Spleen (tissue), 11 donors: ENCODE measurements at regions not wholly inside any gene's neighbourhood (a gene's known extent, or its start where the extent isn't known, plus 50 kb on each side); places are given as distances from the start of the nearest gene placed in this dataset.

Experiments
- DNase-seq: peaks from one replicate; pipeline ENCODE4 v3.0.0-alpha.2; 2020
- H3K27ac ChIP-seq, 8 donors: fragments of 200-600 bp; sonication (generic) in 7 of 8; 1 replicate in 4 of 8; 2 replicates in 4 of 8; pipeline versions ENCODE4 v1.5.0 to v1.8.0; 2016 to 2021; ENCODE audit warnings: inconsistent platforms in 4 of 8, mild to moderate bottlenecking in 4 of 8, moderate library complexity in 1 of 8
- H3K27me3 ChIP-seq, 7 donors: fragments of 200-600 bp; sonication (generic) in 6 of 7; replicated peaks in 1 of 7; 1 replicate in 4 of 7; 2 replicates in 3 of 7; pipeline versions ENCODE4 v1.5.0 to v1.8.0; 2016 to 2021; ENCODE audit warnings: inconsistent platforms in 3 of 7, mild to moderate bottlenecking in 1 of 7
- H3K36me3 ChIP-seq, 6 donors: fragments of 200-600 bp; sonication (generic) in 5 of 6; 1 replicate in 4 of 6; 2 replicates in 2 of 6; pipeline versions ENCODE4 v1.5.0 to v1.8.0; 2016 to 2021; ENCODE audit warnings: inconsistent platforms in 2 of 6
- H3K4me1 ChIP-seq, 6 donors: fragments of 200-600 bp; sonication (generic) in 5 of 6; 1 replicate in 3 of 6; 2 replicates in 3 of 6; pipeline versions ENCODE4 v1.5.0 to v1.8.0; 2016 to 2021; ENCODE audit warnings: inconsistent platforms in 3 of 6
- H3K4me3 ChIP-seq, 8 donors: fragments of 200-600 bp; sonication (generic) in 7 of 8; 1 replicate in 4 of 8; 2 replicates in 4 of 8; pipeline versions ENCODE4 v1.5.0 to v1.8.0; 2016 to 2021; ENCODE audit warnings: inconsistent platforms in 4 of 8, mild to moderate bottlenecking in 4 of 8, moderate library complexity in 2 of 8
- H3K9me3 ChIP-seq, 8 donors: fragments of 200-600 bp; sonication (generic) in 7 of 8; 1 replicate in 4 of 8; 2 replicates in 4 of 8; pipeline versions ENCODE4 v1.5.0 to v1.8.0; 2016 to 2021; ENCODE audit warnings: inconsistent platforms in 4 of 8
- CTCF ChIP-seq, 11 experiments: fragments of 200-600 bp in 7 of 11; fragments of 450-650 bp in 4 of 11; sonication (generic) in 4 of 11; IDR thresholded peaks in 8 of 11; conservative IDR thresholded peaks in 3 of 11; 1 replicate in 7 of 11; 2 replicates in 4 of 11; pipeline versions ENCODE4 v1.4.0 to v1.8.0; 2016 to 2021; ENCODE audit warnings: antibody characterized with exemption in 11 of 11, inconsistent platforms in 4 of 11, mild to moderate bottlenecking in 1 of 11
- POLR2A ChIP-seq, 3 donors: fragments of 450-650 bp; IDR thresholded peaks; one replicate each; pipeline ENCODE4 v1.5.1; 2017; ENCODE audit warnings: antibody characterized with exemption in 3 of 3, mild to moderate bottlenecking in 1 of 3
- POLR2AphosphoS5 ChIP-seq, 3 donors: sonication (generic); formaldehyde crosslinking; IDR thresholded peaks; one replicate each; pipeline ENCODE4 v1.5.1; 2017; ENCODE audit warnings: antibody characterized with exemption in 3 of 3
- WGBS, 5 donors: extraction: QIAGEN DNeasy Blood & Tissue Kit in 3 of 5; methylation state at CpG; one replicate each; pipeline versions ENCODE4 v1.1.5 to v1.1.7; 2013 to 2018; 5-methylcytosine and 5-hydroxymethylcytosine counted together
- intact Hi-C: fragments of 100-400 bp; cut with DNase I; formaldehyde crosslinking; loops from one replicate; pipeline ENCODE4 v1.15.0; 2023; ENCODE audit warnings: low total_unique reads
- donor health status: healthy with polysubstance abuse.
- donor health status: DM: no; HTN: no; CAD: no; lungs with moderate emphysema.
- donor health status: DM: no; HTN: no; CAD: no.
- donor health status: Bipolar disorder and iron deficiency.
- donor health status: healthy.
- donor health status: DM: no; HTN: no; CAD: no.
- donor health status: DM: yes; HTN: yes; CAD: no.

- no peak for DNase-seq
- 67 to 84% (median 76%) methylated on average over 4 of the region's 4 CpGs for WGBS, 5 donors
- no peak overlapping the region for H3K27ac ChIP-seq
- TF ChIP-seq POLR2AphosphoS5 (IDR thresholded peaks at IDR 0.05): no peak
- no peak for TF ChIP-seq CTCF (IDR thresholded peaks at IDR 0.05 in 8 of 11, conservative IDR thresholded peaks at IDR 0.05 in 3 of 11)
- no peak for TF ChIP-seq POLR2A (IDR thresholded peaks at IDR 0.05)
- H3K4me1 ChIP-seq: peaks cover 0 to 3% (median 0%) of the 10 kb centered on the region in 6 donors
- intact Hi-C loops: no loop called here
- H3K4me3 ChIP-seq: no peak overlapping the region
- no peaks in the 10 kb centered on the region for H3K9me3 ChIP-seq
- H3K36me3 ChIP-seq: no peaks in the 10 kb centered on the region
- no peaks in the 10 kb centered on the region for H3K27me3 ChIP-seq
Measured at GRCh38 chr5:74497706-74498105, 142.8 kb downstream of the ENC1 start.

DNA sequence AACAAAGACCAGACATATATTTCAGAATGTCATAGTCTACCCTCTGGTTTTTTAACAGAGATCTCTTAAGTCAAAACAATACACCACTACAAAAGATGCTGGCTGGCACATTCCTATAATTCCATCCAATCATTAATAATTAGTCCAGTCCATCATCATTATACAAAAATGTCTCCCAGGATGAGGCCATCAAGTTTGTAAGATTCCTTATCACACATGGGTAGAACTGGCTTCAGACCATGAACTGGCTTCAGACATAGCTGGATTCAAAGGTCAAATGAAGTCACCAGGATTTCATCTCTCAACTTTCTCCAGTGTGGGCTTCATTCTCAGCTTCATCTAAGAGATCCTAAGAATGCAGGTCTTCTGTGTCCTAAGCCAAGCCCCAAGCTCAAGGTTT, 147.1 kb downstream of the ENC1 start:
- no peak for TF ChIP-seq POLR2AphosphoS5 (IDR thresholded peaks at IDR 0.05)
- TF ChIP-seq POLR2A (IDR thresholded peaks at IDR 0.05): no peak
- TF ChIP-seq CTCF (IDR thresholded peaks at IDR 0.05 in 8 of 11, conservative IDR thresholded peaks at IDR 0.05 in 3 of 11): no peak
- Histone ChIP-seq H3K36me3 (no peaks in the 10 kb centered on the region), H3K27ac (no peak overlapping the region), H3K27me3 (no peaks in the 10 kb centered on the region), H3K4me1 (peaks cover 0 to 7% (median 5%) of the 10 kb centered on the region in 6 donors), H3K4me3 (no peak overlapping the region), H3K9me3 (no peaks in the 10 kb centered on the region)
- no peak for DNase-seq
- intact Hi-C loops: no loop called here

- H3K4me3 ChIP-seq: no peak overlapping the region
- TF ChIP-seq POLR2AphosphoS5 (IDR thresholded peaks at IDR 0.05): no peak
- no peak for TF ChIP-seq CTCF (IDR thresholded peaks at IDR 0.05 in 8 of 11, conservative IDR thresholded peaks at IDR 0.05 in 3 of 11)
- no peak for TF ChIP-seq POLR2A (IDR thresholded peaks at IDR 0.05)
- no peak for DNase-seq
- peaks cover 0 to 7% (median 5%) of the 10 kb centered on the region in 6 donors for H3K4me1 ChIP-seq
- 32 to 60% (median 53%) methylated on average over 2 of the region's 2 CpGs for WGBS, 5 donors
- no peaks in the 10 kb centered on the region for H3K36me3 ChIP-seq
- no peaks in the 10 kb centered on the region for H3K27me3 ChIP-seq
- intact Hi-C loops: no loop called here
- no peaks in the 10 kb centered on the region for H3K9me3 ChIP-seq
- H3K27ac ChIP-seq: no peak overlapping the region
Measured at GRCh38 chr5:74492230-74492629, 148.3 kb downstream of the ENC1 start.

DNA sequence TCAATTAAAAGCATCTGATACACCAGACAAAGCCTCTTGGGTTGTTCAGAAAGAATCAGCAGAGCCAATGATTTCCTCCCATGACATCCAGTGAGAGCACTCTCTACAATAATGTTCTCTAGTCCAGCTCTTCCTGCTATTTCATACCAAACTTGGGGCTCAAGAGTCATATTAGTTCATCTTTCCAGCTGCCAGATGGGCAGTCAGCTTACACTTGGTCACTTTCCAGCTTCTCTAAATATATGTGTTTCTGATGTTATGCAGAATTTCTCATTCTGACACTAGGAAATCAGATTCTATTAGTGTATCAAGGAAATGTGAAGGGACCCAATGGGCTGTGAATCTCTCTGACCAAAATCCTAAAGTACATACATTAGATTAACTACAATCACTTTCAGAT, 148.9 kb downstream of the ENC1 start:
- Histone ChIP-seq H3K27me3 (no peaks in the 10 kb centered on the region), H3K4me1 (peaks cover 0 to 7% (median 5%) of the 10 kb centered on the region in 6 donors), H3K36me3 (no peaks in the 10 kb centered on the region), H3K27ac (no peak overlapping the region), H3K9me3 (no peaks in the 10 kb centered on the region), H3K4me3 (no peak overlapping the region)
- TF ChIP-seq CTCF (IDR thresholded peaks at IDR 0.05 in 8 of 11, conservative IDR thresholded peaks at IDR 0.05 in 3 of 11) (no peak), POLR2AphosphoS5 (IDR thresholded peaks at IDR 0.05) (no peak), POLR2A (IDR thresholded peaks at IDR 0.05) (no peak)
- no peak for DNase-seq
- intact Hi-C loops: no loop called here
